ENCODE measurements at regions not wholly inside any gene's neighbourhood (a gene's known extent, or its start where the extent isn't known, plus 50 kb on each side); places are given as distances from the start of the nearest gene placed in this dataset.
"Not testable (repeated sequence)": the region's sequence is repeated elsewhere in the genome, so short reads cannot be mapped to it uniquely, and the experiment has no call there.

GRCh38 chr7:115789901-115790300, 240.7 kb downstream of the TFEC start:
- no peaks in the 10 kb centered on the region for H4K20me1 ChIP-seq (replicated peaks; ENCODE audit: control insufficient read depth, insufficient read depth, low read length)
- ATAC-seq (no peak), FAIRE-seq (no peak), DNase-seq (ENCODE audit: extremely low read depth in 1 of 4, low spot score in 3 of 4) (no peak)
- POLR2A ChIA-PET = no interaction called here
- no peaks in the 10 kb centered on the region for H3K27me3 ChIP-seq (ENCODE audit: control insufficient read depth in 2 of 2, insufficient read depth in 2 of 2, low read length in 2 of 2)
- in situ Hi-C loops (cut with MboI) = no loop called here
- no peak overlapping the region for H3K4me2 ChIP-seq (ENCODE audit: insufficient read depth, low read length)
- CTCF ChIA-PET (ENCODE audit: low intra/inter-chr PET ratio) = no interaction called here
- peaks cover 2% of the 10 kb centered on the region for H3K9me3 ChIP-seq (replicated peaks; ENCODE audit: control insufficient read depth, insufficient read depth, low read depth, low read length)
- intact Hi-C loops (cut with micrococcal nuclease) = no loop called here
- H3K9me1 ChIP-seq (ENCODE audit: control insufficient read depth, insufficient read depth, low read length) = no peaks in the 10 kb centered on the region
- H2AFZ ChIP-seq (ENCODE audit: low read depth, low read length) = no peak overlapping the region
- TF ChIP-seq MTF1 (CRISPR knock-in tag; IDR thresholded peaks at IDR 0.05; ENCODE audit: borderline replicate concordance) = no peak
- TF ChIP-seq CSDE1 (IDR thresholded peaks at IDR 0.05) = no peak
- no peak for TF ChIP-seq MCM7 (IDR thresholded peaks at IDR 0.05)
- H3K4me3 ChIP-seq = no peak overlapping the region
- under 1% methylated on average over 27 of the region's 27 CpGs for WGBS (ENCODE audit: insufficient coverage, low coverage, missing lambda C conversion rate)
- no peaks in the 10 kb centered on the region for H3K4me1 ChIP-seq (replicated peaks in 1 of 2; ENCODE audit: control insufficient read depth in 2 of 2, insufficient read depth in 2 of 2, low read length in 2 of 2)
- H3K27ac ChIP-seq (ENCODE audit: extremely low read depth, low read depth, low read length) = no peak overlapping the region
- H3K9ac ChIP-seq (ENCODE audit: insufficient read depth in 1 of 2, low read depth in 2 of 2, low read length in 2 of 2) = no peak overlapping the region
- BruUV-seq (replicated peaks) = no TSS peak
- no peaks in the 10 kb centered on the region for H3K79me2 ChIP-seq (ENCODE audit: control insufficient read depth, insufficient read depth, low read length)
- H3K36me3 ChIP-seq (ENCODE audit: control insufficient read depth, insufficient read depth, low read length) = no peaks in the 10 kb centered on the region

DNA sequence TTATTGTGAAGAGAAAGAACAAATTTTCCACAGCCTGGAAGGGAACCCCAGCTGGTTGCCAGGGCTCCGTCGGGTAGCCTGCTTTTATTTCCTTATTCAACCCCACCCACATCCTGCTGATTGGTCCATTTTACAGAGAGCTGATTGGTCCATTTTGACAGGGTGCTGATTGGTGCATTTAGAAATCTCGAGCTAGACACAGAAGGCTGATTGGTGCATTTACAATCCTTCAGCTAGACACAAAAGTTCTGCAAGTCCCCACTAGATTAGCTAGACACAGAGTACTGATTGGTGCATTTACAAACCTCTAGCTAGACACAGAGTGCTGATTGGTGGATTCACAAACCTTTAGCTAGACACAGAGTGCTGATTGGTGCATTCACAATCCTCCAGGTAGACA, 241.1 kb downstream of the TFEC start:
- FAIRE-seq; CTCF ChIA-PET (ENCODE audit: low intra/inter-chr PET ratio); in situ Hi-C loops (cut with MboI): not testable (repeated sequence)

More for the DNA sequence above, 241.1 kb downstream of the TFEC start:
- H4K20me1 ChIP-seq (replicated peaks; ENCODE audit: control insufficient read depth, insufficient read depth, low read length); H3K36me3 ChIP-seq (ENCODE audit: control insufficient read depth, insufficient read depth, low read length); H3K4me3 ChIP-seq; H2AFZ ChIP-seq (ENCODE audit: low read depth, low read length); ATAC-seq; H3K4me2 ChIP-seq (ENCODE audit: insufficient read depth, low read length); H3K27me3 ChIP-seq (ENCODE audit: control insufficient read depth in 2 of 2, insufficient read depth in 2 of 2, low read length in 2 of 2); H3K9ac ChIP-seq (ENCODE audit: insufficient read depth in 1 of 2, low read depth in 2 of 2, low read length in 2 of 2); H3K79me2 ChIP-seq (ENCODE audit: control insufficient read depth, insufficient read depth, low read length); H3K9me3 ChIP-seq (replicated peaks; ENCODE audit: control insufficient read depth, insufficient read depth, low read depth, low read length); H3K4me1 ChIP-seq (replicated peaks in 1 of 2; ENCODE audit: control insufficient read depth in 2 of 2, insufficient read depth in 2 of 2, low read length in 2 of 2); POLR2A ChIA-PET; H3K27ac ChIP-seq (ENCODE audit: extremely low read depth, low read depth, low read length); BruUV-seq (replicated peaks); H3K9me1 ChIP-seq (ENCODE audit: control insufficient read depth, insufficient read depth, low read length); DNase-seq (ENCODE audit: extremely low read depth in 1 of 4, low spot score in 3 of 4); intact Hi-C loops (cut with micrococcal nuclease): not testable (repeated sequence)
- TF ChIP-seq NFYB (IDR thresholded peaks at IDR 0.05; ENCODE audit: extremely low read depth, insufficient read length) = peak; percentile 39
- 4% methylated on average over 3 of the region's 3 CpGs for WGBS (ENCODE audit: insufficient coverage, low coverage, missing lambda C conversion rate)
